GM19467 (cell line): ENCODE measurements at regions not wholly inside any gene's neighbourhood (a gene's known extent, or its start where the extent isn't known, plus 50 kb on each side); places are given as distances from the start of the nearest gene placed in this dataset.

Source experiments
- ATAC-seq: cut with Tn5 transposase; IDR thresholded peaks from one replicate; pipeline ENCODE4 v1.9.1; 2021; ENCODE audit warnings: mild to moderate bottlenecking, moderate library complexity; ENCODE audit not compliant: unreplicated experiment

GRCh38 chr12:89980236-89980635 is 271.6 kb upstream of the ATP2B1 start:
- ATAC-seq = no peak

GRCh38 chr12:89977405-89978085 is 268.9 kb upstream of the ATP2B1 start:
- no peak for ATAC-seq

DNA sequence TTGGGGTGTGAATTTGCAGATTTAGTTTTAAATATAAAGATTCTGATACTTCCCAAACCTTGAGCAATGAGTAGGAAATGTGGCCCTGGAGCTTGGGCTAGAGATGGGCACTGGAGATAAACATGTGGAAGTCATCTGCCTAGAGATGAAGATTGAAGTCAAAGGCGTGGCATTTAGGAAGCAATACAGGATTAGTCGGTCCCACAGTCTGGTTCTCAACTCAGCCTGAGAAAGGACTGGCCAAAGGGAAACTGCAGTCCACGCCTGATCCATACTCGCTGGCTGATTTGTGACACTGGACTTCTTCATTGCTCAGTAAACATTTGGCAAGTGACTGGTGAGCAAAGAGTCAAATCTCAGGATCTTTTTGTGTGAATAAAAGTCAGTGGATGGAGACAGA is 268.2 kb upstream of the ATP2B1 start:
- no peak for ATAC-seq

GRCh38 chr12:89975574-89975973 is 266.9 kb upstream of the ATP2B1 start:
- ATAC-seq = no peak

DNA sequence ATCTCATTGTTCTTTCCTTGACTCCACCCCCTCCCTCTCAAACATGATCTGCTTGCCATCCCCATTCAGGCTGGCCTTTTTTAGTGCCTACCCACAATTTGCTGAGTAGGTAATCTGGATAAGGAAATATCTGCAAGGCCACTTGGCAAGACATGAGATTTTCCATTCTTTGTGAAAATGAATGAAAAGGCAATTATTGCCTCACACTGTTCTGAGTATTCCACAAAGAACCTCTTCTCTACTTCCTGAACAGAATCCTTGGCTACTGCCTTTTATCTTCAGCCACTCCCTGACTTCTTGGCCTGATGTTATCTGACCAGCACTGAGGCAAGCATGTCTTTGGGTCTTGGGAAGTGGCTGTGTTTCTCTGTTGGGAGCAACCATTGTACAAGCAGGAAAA is 263.2 kb upstream of the ATP2B1 start:
- no peak for ATAC-seq

DNA sequence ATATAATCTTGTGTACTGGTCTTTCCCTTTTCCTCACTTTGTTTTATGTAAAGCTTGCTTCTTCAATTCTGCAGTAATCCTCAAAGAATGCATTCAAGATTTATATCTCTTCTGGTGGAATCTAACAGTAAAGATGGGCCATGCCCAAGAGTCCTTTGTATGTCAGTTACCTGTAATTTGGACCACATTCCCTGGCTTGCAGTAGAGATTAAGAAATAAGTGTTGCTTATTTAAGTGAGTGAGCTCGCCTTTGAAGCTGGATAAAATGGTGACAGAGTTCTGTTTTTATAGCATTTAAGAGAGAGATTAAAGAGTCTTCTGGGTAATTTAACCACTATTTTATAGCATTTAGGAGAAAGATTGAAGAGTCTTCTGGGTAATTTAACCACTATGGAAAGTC is 262.1 kb upstream of the ATP2B1 start:
- no peak for ATAC-seq

DNA sequence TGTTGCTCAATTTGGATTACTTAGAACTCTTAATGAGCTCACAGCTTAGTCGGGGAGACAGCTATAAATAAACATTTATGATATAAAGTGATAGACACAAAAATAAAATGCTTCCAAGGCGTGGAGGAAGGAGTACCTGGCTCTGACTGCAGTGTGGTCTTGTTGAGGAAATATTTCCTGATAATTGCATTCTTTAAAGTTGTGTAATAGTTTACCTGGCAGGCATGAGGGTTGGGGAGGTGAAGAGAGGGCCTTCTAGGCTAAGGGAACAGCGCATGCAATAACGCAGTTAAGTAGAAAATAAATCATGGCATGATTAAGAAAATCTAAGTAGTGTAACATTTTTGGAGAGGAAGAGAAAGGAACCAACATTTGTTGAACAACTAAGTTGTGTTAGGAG is 260.5 kb upstream of the ATP2B1 start:
- no peak for ATAC-seq

- ATAC-seq = no peak
Observed at GRCh38 chr12:89968151-89968700, 259.6 kb upstream of the ATP2B1 start.

DNA sequence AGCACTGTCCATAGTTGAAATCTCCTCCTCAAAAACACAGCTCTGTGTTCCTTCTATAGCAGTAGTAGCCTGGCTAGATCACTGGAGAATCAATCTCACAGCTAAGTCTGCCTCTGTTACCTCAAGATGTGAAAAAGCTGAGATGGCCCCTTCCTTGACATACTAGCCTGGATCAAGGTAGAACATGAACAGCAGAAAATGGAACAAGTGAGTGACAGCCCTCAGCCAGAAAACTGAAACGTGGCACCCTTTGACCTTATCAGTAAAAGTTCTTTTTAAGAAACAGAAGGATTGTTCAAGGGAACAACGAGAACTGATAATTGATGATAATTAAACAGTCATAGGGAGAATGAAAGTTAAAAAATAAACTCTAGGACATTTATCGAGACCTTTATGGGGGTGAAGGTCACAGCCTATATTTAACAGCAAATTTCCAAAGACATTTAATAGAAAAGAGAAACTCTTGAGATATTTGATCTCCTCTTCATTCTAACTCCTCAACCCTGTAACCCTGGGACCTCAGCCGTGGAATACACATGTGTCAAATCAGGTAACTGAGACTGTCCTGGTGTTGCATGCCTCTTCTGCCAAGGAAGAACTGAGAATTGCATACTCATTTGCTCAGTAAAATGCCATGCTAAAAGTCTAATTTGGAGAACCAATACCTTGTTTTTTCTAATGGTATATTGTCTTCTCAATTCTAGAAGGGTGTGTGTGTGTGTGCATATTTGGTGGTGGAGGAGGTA is 258.0 kb upstream of the ATP2B1 start:
- no peak for ATAC-seq

- no peak for ATAC-seq
Observed at GRCh38 chr12:89965993-89966392, 257.4 kb upstream of the ATP2B1 start.

DNA sequence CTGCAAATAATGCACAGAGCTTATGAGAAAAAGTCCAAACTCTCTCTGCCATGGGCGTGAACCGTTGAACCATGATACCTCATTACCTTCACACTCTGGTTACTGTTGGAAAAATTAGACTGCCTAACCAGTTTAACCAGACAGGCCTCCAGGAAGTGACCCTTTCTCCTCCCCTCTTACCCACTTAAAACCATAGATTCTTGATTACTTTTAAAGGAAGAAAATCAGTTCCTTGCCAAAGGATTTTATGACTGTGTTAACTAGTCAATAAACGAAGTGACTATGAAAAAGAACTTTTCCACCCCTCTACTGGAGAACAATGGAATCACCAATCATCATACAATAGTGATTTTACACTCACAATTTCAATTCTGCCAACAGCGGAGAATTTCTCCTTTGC is 254.0 kb upstream of the ATP2B1 start:
- no peak for ATAC-seq

GRCh38 chr12:89960607-89961394 is 252.2 kb upstream of the ATP2B1 start:
- ATAC-seq = no peak

GRCh38 chr12:89960011-89960507 is 251.4 kb upstream of the ATP2B1 start:
- peak; percentile 94 for ATAC-seq

- no peak for ATAC-seq
Observed at GRCh38 chr12:89959179-89959578, 250.5 kb upstream of the ATP2B1 start.

- ATAC-seq = no peak
Observed at GRCh38 chr12:89954259-89954658, 245.6 kb upstream of the ATP2B1 start.

DNA sequence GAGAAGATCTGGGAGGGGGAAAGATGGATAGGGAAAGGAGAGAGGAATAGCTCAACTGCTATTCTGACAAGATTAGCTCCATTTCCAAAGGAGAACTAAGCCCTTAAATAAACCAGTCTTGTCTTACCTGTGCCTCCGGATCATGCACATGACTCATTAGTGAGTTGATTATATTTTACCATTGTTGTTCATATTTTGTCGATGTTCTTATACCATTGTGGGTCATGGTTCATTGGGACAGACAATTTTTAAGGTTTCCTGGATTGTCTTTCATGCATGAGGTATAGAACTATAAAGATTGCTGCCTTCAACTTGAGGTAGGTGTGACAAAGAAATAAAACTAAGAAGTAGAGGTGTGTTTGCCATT is 243.0 kb upstream of the ATP2B1 start:
- no peak for ATAC-seq

GRCh38 chr12:89951050-89951693 is 242.5 kb upstream of the ATP2B1 start:
- no peak for ATAC-seq

DNA sequence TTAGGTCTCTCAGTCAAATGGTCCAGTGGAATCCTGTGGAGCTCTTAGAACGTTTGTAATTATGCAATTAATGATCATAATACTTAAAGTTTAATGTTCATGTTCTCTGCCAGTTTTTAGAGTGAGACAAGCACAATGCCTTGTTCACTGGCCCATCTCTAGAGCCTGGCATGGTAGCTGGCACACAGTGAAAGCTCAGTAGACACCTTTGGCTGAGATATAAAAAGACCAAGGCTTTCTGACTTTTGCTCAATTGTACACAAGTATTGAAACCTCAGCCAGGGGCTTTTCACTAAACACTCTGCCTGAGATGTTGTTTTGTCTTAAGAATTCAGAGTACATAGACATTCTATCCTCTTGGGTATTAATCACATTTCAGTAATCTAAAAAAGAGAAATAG is 241.8 kb upstream of the ATP2B1 start:
- ATAC-seq = no peak

GRCh38 chr12:89949457-89950195 is 241.0 kb upstream of the ATP2B1 start:
- ATAC-seq = peak; percentile 94
